ENCODE measurements at regions not wholly inside any gene's neighbourhood (a gene's known extent, or its start where the extent isn't known, plus 50 kb on each side); places are given as distances from the start of the nearest gene placed in this dataset.

- TF ChIP-seq, protein P1, sequence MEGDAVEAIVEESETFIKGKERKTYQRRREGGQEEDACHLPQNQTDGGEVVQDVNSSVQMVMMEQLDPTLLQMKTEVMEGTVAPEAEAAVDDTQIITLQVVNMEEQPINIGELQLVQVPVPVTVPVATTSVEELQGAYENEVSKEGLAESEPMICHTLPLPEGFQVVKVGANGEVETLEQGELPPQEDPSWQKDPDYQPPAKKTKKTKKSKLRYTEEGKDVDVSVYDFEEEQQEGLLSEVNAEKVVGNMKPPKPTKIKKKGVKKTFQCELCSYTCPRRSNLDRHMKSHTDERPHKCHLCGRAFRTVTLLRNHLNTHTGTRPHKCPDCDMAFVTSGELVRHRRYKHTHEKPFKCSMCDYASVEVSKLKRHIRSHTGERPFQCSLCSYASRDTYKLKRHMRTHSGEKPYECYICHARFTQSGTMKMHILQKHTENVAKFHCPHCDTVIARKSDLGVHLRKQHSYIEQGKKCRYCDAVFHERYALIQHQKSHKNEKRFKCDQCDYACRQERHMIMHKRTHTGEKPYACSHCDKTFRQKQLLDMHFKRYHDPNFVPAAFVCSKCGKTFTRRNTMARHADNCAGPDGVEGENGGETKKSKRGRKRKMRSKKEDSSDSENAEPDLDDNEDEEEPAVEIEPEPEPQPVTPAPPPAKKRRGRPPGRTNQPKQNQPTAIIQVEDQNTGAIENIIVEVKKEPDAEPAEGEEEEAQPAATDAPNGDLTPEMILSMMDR (IDR thresholded peaks at IDR 0.05), result no peak
- TF ChIP-seq EZH2 (IDR thresholded peaks at IDR 0.05), result no peak
- no peak for TF ChIP-seq EZH2phosphoT487 (IDR thresholded peaks at IDR 0.05)
Observed at GRCh38 chr6:1067346-1067745, 244.6 kb upstream of the FOXQ1 start.
